CD14-positive monocyte (primary cell): ENCODE measurements at regions not wholly inside any gene's neighbourhood (a gene's known extent, or its start where the extent isn't known, plus 50 kb on each side); places are given as distances from the start of the nearest gene placed in this dataset.

Experiments used
- DNase-seq, 3 donors: peaks; one replicate each; pipeline ENCODE4 v3.0.0-alpha.2; 2011 to 2022
- H2AFZ ChIP-seq: 2 replicates; pipeline ENCODE4 v1.6.0; 2012; ENCODE audit warnings: mild to moderate bottlenecking, low read depth, low read length, inconsistent platforms; ENCODE audit not compliant: insufficient read depth, poor library complexity, severe bottlenecking
- H3K27ac ChIP-seq, 2 donors: 1 replicate in 1 of 2; 2 replicates in 1 of 2; pipeline ENCODE4 v1.5.1; 2012 to 2013; ENCODE audit warnings: low read length in 2 of 2, control low read depth in 1 of 2, inconsistent platforms in 1 of 2, low read depth in 1 of 2, mild to moderate bottlenecking in 1 of 2
- H3K27me3 ChIP-seq, 2 donors: one replicate each; pipeline versions ENCODE4 v1.6.0 to v1.6.1; 2011 to 2013; ENCODE audit warnings: low read length in 2 of 2; ENCODE audit not compliant: control insufficient read depth in 2 of 2, insufficient read depth in 2 of 2
- H3K36me3 ChIP-seq, 2 donors: replicated peaks in 1 of 2; 1 replicate in 1 of 2; 2 replicates in 1 of 2; pipeline versions ENCODE4 v1.5.1 to v1.6.1; 2012 to 2013; ENCODE audit warnings: low read length in 2 of 2, control low read depth in 1 of 2, inconsistent platforms in 1 of 2, mild to moderate bottlenecking in 1 of 2; ENCODE audit not compliant: insufficient read depth in 2 of 2, control insufficient read depth in 1 of 2
- H3K4me1 ChIP-seq, 2 donors: 1 replicate in 1 of 2; 2 replicates in 1 of 2; pipeline versions ENCODE4 v1.5.1 to v1.6.1; 2012 to 2013; ENCODE audit warnings: low read length in 2 of 2, control low read depth in 1 of 2, inconsistent platforms in 1 of 2, mild to moderate bottlenecking in 1 of 2, moderate library complexity in 1 of 2; ENCODE audit not compliant: insufficient read depth in 2 of 2, control insufficient read depth in 1 of 2
- H3K4me2 ChIP-seq: replicated peaks from 2 replicates; pipeline ENCODE3; 2012; ENCODE audit warnings: low read length, moderate library complexity, mild to moderate bottlenecking; ENCODE audit not compliant: poor library complexity, severe bottlenecking; ENCODE audit errors: extremely low read depth
- H3K4me3 ChIP-seq, 3 experiments: fragments of 200-600 bp in 1 of 3; sonication (generic) in 1 of 3; replicated peaks in 1 of 3; 1 replicate in 2 of 3; 2 replicates in 1 of 3; pipeline ENCODE4 v1.5.1; 2011 to 2013; ENCODE audit warnings: low read length in 3 of 3, mild to moderate bottlenecking in 3 of 3, control low read depth in 2 of 3, low read depth in 2 of 3, inconsistent platforms in 1 of 3, moderate library complexity in 1 of 3
- H3K79me2 ChIP-seq: 2 replicates; pipeline ENCODE4 v1.6.0; 2012; ENCODE audit warnings: mild to moderate bottlenecking, control low read depth, inconsistent platforms, low read length, moderate library complexity; ENCODE audit not compliant: insufficient read depth
- H3K9ac ChIP-seq: 2 replicates; pipeline ENCODE4 v1.6.0; 2017; ENCODE audit warnings: low read length, mild to moderate bottlenecking; ENCODE audit not compliant: insufficient read depth, poor library complexity, severe bottlenecking
- H3K9me3 ChIP-seq, 2 donors: replicated peaks in 1 of 2; 1 replicate in 1 of 2; 2 replicates in 1 of 2; pipeline versions ENCODE4 v1.5.1 to v1.6.1; 2012 to 2013; ENCODE audit warnings: low read length in 2 of 2, control low read depth in 1 of 2; ENCODE audit not compliant: control insufficient read depth in 1 of 2, insufficient read depth in 1 of 2
- H4K20me1 ChIP-seq: 2 replicates; pipeline ENCODE4 v1.6.0; 2012; ENCODE audit warnings: mild to moderate bottlenecking, low read length, control low read depth, moderate library complexity; ENCODE audit not compliant: insufficient read depth
- H3K27ac Mint-ChIP-seq, 7 donors: one replicate each; pipeline ENCODE4 v1.8.0; 2020; ENCODE audit warnings: mild to moderate bottlenecking in 7 of 7, mixed read lengths in 7 of 7, moderate library complexity in 6 of 7, inconsistent platforms in 2 of 7
- H3K27me3 Mint-ChIP-seq, 3 donors: one replicate each; pipeline ENCODE4 v1.8.0; 2021 to 2022; ENCODE audit warnings: low read depth in 3 of 3, mild to moderate bottlenecking in 3 of 3, mixed read lengths in 3 of 3, moderate library complexity in 3 of 3, inconsistent platforms in 1 of 3
- H3K36me3 Mint-ChIP-seq, 2 donors: one replicate each; pipeline ENCODE4 v1.8.0; 2020; ENCODE audit warnings: mixed read lengths in 2 of 2, inconsistent platforms in 1 of 2, mild to moderate bottlenecking in 1 of 2
- H3K4me1 Mint-ChIP-seq: one replicate; pipeline ENCODE4 v1.8.0; 2020; ENCODE audit warnings: mild to moderate bottlenecking, mixed read lengths
- H3K4me3 Mint-ChIP-seq, 2 donors: one replicate each; pipeline ENCODE4 v1.8.0; 2020; ENCODE audit warnings: mild to moderate bottlenecking in 2 of 2, mixed read lengths in 2 of 2, moderate library complexity in 1 of 2
- H3K9me3 Mint-ChIP-seq, 7 donors: one replicate each; pipeline ENCODE4 v1.8.0; 2020 to 2022; ENCODE audit warnings: mixed read lengths in 7 of 7, mild to moderate bottlenecking in 6 of 7, moderate library complexity in 6 of 7, inconsistent platforms in 2 of 7
- CTCF ChIP-seq: fragments of 200-600 bp; IDR thresholded peaks from one replicate; pipeline ENCODE4 v1.8.0; 2022; ENCODE audit warnings: antibody characterized with exemption, mild to moderate bottlenecking
- WGBS: methylation state at CpG from one replicate; pipeline ENCODE4 v1.1.5; 2013; ENCODE audit warnings: missing lambda C conversion rate; ENCODE audit not compliant: insufficient coverage; 5-methylcytosine and 5-hydroxymethylcytosine counted together
- intact Hi-C, 2 donors: fragments of 100-400 bp; cut with micrococcal nuclease; formaldehyde crosslinking; loops; one replicate each; pipeline versions ENCODE4 v1.15.0 to v1.15.1; 2023

DNA sequence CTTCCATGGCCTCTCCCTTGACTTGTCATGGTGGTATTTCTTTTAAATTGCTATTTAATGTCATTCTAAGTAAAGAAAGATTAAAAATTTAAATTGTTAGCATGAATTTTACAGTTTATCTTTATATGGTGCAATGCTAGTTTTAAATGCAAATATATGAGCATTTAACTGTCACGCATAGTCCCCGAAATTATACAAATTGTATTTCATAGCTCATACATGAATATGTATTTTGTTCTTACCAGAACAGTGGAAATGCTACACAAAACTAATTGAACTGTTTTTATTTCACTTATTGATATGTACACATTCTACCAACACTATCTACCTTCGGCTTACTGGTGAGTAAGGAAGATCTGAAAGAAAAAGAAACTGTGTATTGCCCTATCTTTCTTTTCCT is 125.8 kb downstream of the CARTPT start:
- H3K9me3 Mint-ChIP-seq: peaks cover 9 to 15% (median 11%) of the 10 kb centered on the region in 7 donors

DNA sequence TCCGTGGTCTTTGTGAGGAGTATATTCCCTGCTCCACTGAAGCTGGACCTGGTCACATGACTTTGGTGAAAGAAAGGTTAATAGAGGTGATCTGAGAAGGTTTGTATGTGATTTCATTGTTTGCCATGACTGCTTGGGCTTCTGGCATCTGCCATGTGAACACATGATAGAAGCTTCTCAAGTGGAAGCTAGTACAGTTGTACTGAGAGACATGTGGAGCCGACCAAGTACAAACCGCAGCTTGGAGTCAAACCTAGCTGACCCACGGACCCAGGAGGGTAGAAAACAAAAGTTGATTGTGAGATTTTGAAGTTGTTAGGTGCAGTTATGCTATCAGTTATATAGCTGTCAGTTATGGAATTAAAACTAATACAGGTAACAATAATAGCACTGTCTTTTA is 140.4 kb downstream of the CARTPT start:
- no peak overlapping the region for H3K4me2 ChIP-seq
- H2AFZ ChIP-seq: no peak overlapping the region
- no peak overlapping the region for H3K4me3 Mint-ChIP-seq
- H3K27ac Mint-ChIP-seq: no peak overlapping the region
- H3K9me3 ChIP-seq: peaks cover 0 to 4% of the 10 kb centered on the region in 2 donors
- no peaks in the 10 kb centered on the region for H3K79me2 ChIP-seq
- H3K27me3 ChIP-seq: no peaks in the 10 kb centered on the region
- no peak overlapping the region for H3K4me3 ChIP-seq
- no peaks in the 10 kb centered on the region for H3K4me1 Mint-ChIP-seq
- H3K9me3 Mint-ChIP-seq: peaks cover 4 to 25% (median 17%) of the 10 kb centered on the region in 7 donors
- no peaks in the 10 kb centered on the region for H4K20me1 ChIP-seq
- no peak overlapping the region for H3K27ac ChIP-seq
- no peak overlapping the region for H3K9ac ChIP-seq
- no peaks in the 10 kb centered on the region for H3K36me3 Mint-ChIP-seq
- 62% methylated on average over 3 of the region's 4 CpGs for WGBS
- no peak for DNase-seq
- H3K27me3 Mint-ChIP-seq: peaks cover 0 to 7% (median under 1%) of the 10 kb centered on the region in 3 donors
- no peaks in the 10 kb centered on the region for H3K4me1 ChIP-seq
- intact Hi-C loops: no loop called here
- no peak for TF ChIP-seq CTCF
- no peaks in the 10 kb centered on the region for H3K36me3 ChIP-seq

More for the DNA sequence above, 125.8 kb downstream of the CARTPT start:
- no CpG with 5 or more reads among the region's 3 CpGs for WGBS
- no peak for DNase-seq
- no peak overlapping the region for H3K9ac ChIP-seq
- H3K27me3 Mint-ChIP-seq: peaks cover 1 to 7% (median 1%) of the 10 kb centered on the region in 3 donors
- no peak overlapping the region for H3K4me3 ChIP-seq
- no peaks in the 10 kb centered on the region for H3K36me3 ChIP-seq
- H4K20me1 ChIP-seq: no peaks in the 10 kb centered on the region
- TF ChIP-seq CTCF: no peak
- H3K4me3 Mint-ChIP-seq: no peak overlapping the region
- H2AFZ ChIP-seq: no peak overlapping the region
- no peak overlapping the region for H3K27ac Mint-ChIP-seq
- no peak overlapping the region for H3K4me2 ChIP-seq
- no peak overlapping the region for H3K27ac ChIP-seq
- no peaks in the 10 kb centered on the region for H3K36me3 Mint-ChIP-seq
- intact Hi-C loops: no loop called here
- no peaks in the 10 kb centered on the region for H3K4me1 Mint-ChIP-seq
- peaks cover 6 to 12% of the 10 kb centered on the region in 2 donors for H3K9me3 ChIP-seq
- H3K27me3 ChIP-seq: no peaks in the 10 kb centered on the region
- no peaks in the 10 kb centered on the region for H3K4me1 ChIP-seq
- no peaks in the 10 kb centered on the region for H3K79me2 ChIP-seq
